SK-N-SH treated with all-trans-retinoic acid at 6 μM for 48 hours (cell line): ENCODE measurements at regions not wholly inside any gene's neighbourhood (a gene's known extent, or its start where the extent isn't known, plus 50 kb on each side); places are given as distances from the start of the nearest gene placed in this dataset.

Source experiments
- ATAC-seq: fragments of 200-7000 bp; cut with Tn5 transposase; 3 replicates; pipeline ENCODE4 v1.9.1; 2020; ENCODE audit warnings: mild to moderate bottlenecking, moderate library complexity
- CSRNP3 ChIP-seq: fragments of 250-450 bp; sonication (Bioruptor Pico); IDR thresholded peaks from 2 replicates; pipeline ENCODE4 v1.5.1; 2021; ENCODE audit warnings: mild to moderate bottlenecking, moderate library complexity
- GLIS3 ChIP-seq: fragments of 250-450 bp; sonication (Bioruptor Pico); IDR thresholded peaks from 2 replicates; pipeline ENCODE4 v1.5.0; 2020; ENCODE audit warnings: mild to moderate bottlenecking, moderate library complexity
- ISL1 ChIP-seq: fragments of 250-450 bp; sonication (Bioruptor Pico); IDR thresholded peaks from 2 replicates; pipeline ENCODE4 v2.1.2; 2022; ENCODE audit warnings: mild to moderate bottlenecking, moderate library complexity
- OSR1 ChIP-seq: fragments of 250-450 bp; sonication (Bioruptor Pico); IDR thresholded peaks from 2 replicates; pipeline ENCODE4 v1.8.0; 2022; ENCODE audit warnings: moderate library complexity, mild to moderate bottlenecking, inconsistent platforms
- PATZ1 ChIP-seq: fragments of 250-450 bp; sonication (Bioruptor Pico); IDR thresholded peaks from 2 replicates; pipeline ENCODE4 v1.8.0; 2020; ENCODE audit warnings: mild to moderate bottlenecking, moderate library complexity, borderline replicate concordance
- RARB ChIP-seq: fragments of 250-450 bp; sonication (Bioruptor Pico); IDR thresholded peaks from 2 replicates; pipeline ENCODE4 v1.8.0; 2021; ENCODE audit warnings: mild to moderate bottlenecking, moderate library complexity
- ZNF70 ChIP-seq: fragments of 450-650 bp; formaldehyde crosslinking; IDR thresholded peaks from 2 replicates; pipeline ENCODE4 v1.5.0; 2020; ENCODE audit warnings: mild to moderate bottlenecking, moderate library complexity
- ZNF8 ChIP-seq: fragments of 450-650 bp; formaldehyde crosslinking; IDR thresholded peaks from 2 replicates; pipeline ENCODE4 v1.5.0; 2020; ENCODE audit warnings: mild to moderate bottlenecking, moderate library complexity
- TF ChIP-seq, protein P1 (sequence below): fragments of 250-450 bp; sonication (Bioruptor Pico); IDR thresholded peaks from 2 replicates; pipeline ENCODE4 v1.8.0; 2021; ENCODE audit warnings: low read depth, mild to moderate bottlenecking, moderate library complexity, borderline replicate concordance

- no peak for TF ChIP-seq PATZ1 (CRISPR knock-in tag)
- no peak for TF ChIP-seq RARB
- no peak for TF ChIP-seq GLIS3 (CRISPR knock-in tag)
- no peak for TF ChIP-seq ZNF8
These were observed 184.1 kb downstream of the FLRT2 start (continued) for GRCh38 chr14:85714069-85714468.

DNA sequence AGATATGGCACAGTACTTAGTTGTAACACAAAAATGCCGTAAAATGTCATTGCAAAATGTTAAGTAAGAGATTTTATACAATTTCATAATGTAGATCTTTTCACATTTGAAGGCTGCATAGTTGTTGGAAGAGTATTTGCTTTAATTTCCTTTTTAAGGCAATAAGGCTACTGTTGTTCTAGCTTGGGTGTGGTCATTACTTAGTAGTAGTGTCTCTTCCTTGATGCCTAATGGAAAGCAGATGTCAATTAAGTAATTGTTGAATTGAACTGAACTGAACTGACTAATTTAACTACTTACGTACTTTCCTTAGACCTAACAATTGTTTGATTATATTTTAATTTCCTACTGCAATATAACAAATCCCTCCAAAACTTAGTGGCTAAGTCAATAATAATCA lies 181.7 kb downstream of the FLRT2 start:
- no peak for ATAC-seq
- TF ChIP-seq ISL1 (CRISPR knock-in tag), result no peak
- TF ChIP-seq, protein P1, sequence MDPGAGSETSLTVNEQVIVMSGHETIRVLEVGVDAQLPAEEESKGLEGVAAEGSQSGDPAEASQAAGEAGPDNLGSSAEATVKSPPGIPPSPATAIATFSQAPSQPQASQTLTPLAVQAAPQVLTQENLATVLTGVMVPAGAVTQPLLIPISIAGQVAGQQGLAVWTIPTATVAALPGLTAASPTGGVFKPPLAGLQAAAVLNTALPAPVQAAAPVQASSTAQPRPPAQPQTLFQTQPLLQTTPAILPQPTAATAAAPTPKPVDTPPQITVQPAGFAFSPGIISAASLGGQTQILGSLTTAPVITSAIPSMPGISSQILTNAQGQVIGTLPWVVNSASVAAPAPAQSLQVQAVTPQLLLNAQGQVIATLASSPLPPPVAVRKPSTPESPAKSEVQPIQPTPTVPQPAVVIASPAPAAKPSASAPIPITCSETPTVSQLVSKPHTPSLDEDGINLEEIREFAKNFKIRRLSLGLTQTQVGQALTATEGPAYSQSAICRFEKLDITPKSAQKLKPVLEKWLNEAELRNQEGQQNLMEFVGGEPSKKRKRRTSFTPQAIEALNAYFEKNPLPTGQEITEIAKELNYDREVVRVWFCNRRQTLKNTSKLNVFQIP, result no peak
- TF ChIP-seq CSRNP3, result no peak
- TF ChIP-seq OSR1, result no peak
- TF ChIP-seq ZNF70 (CRISPR knock-in tag), result no peak
